ENCODE measurements at regions not wholly inside any gene's neighbourhood (a gene's known extent, or its start where the extent isn't known, plus 50 kb on each side); places are given as distances from the start of the nearest gene placed in this dataset.

DNA sequence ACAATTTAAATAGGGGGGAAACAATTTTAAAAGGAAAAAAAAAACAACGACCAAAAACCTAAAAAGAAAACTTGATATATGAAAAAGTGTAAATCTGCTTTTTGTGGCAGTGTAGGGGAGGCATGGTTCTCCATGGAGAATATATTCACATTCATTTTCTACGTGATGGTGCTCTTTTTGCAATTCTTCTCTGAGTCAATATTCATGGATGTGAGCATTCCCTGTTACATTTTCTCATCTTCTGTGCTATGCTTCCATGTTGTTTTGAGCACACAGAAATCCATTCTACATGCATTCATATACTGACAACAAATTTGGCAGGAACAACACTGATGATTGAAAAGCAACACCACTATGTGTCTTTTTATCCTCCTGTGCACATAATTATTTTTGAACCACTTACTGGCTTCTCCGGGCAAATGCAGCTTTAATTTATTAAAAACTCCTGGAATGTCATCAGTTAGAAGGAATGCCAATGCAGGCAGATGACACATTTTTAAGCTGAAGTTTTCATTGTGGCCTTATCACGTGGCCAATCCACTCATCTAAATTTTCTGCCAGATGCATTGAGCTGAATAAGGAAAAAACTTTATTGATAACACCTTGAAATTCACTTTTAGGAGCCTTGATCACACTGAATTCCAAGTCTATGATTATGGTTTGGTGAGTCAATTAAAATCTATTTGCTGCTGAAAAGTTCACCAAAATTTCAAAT lies 590.6 kb downstream of the NUF2 start:
- TF ChIP-seq KLF9 (tag by site-specific recombination; IDR thresholded peaks at IDR 0.05; ENCODE audit: low read depth) = no peak
- no peak for TF ChIP-seq ZNF768 (tag by site-specific recombination; IDR thresholded peaks at IDR 0.05)
- no peak for TF ChIP-seq ZNF629 (tag by site-specific recombination; IDR thresholded peaks at IDR 0.05)
- TF ChIP-seq, protein P1, sequence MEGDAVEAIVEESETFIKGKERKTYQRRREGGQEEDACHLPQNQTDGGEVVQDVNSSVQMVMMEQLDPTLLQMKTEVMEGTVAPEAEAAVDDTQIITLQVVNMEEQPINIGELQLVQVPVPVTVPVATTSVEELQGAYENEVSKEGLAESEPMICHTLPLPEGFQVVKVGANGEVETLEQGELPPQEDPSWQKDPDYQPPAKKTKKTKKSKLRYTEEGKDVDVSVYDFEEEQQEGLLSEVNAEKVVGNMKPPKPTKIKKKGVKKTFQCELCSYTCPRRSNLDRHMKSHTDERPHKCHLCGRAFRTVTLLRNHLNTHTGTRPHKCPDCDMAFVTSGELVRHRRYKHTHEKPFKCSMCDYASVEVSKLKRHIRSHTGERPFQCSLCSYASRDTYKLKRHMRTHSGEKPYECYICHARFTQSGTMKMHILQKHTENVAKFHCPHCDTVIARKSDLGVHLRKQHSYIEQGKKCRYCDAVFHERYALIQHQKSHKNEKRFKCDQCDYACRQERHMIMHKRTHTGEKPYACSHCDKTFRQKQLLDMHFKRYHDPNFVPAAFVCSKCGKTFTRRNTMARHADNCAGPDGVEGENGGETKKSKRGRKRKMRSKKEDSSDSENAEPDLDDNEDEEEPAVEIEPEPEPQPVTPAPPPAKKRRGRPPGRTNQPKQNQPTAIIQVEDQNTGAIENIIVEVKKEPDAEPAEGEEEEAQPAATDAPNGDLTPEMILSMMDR (tag by site-specific recombination; IDR thresholded peaks at IDR 0.05) = no peak
- TF ChIP-seq ZNF548 (tag by site-specific recombination; IDR thresholded peaks at IDR 0.05) = no peak
- TF ChIP-seq ZNF830 (tag by site-specific recombination; IDR thresholded peaks at IDR 0.05; ENCODE audit: low read depth) = no peak
- no peak for TF ChIP-seq ZNF184 (tag by site-specific recombination; IDR thresholded peaks at IDR 0.05)
- TF ChIP-seq, protein P2, sequence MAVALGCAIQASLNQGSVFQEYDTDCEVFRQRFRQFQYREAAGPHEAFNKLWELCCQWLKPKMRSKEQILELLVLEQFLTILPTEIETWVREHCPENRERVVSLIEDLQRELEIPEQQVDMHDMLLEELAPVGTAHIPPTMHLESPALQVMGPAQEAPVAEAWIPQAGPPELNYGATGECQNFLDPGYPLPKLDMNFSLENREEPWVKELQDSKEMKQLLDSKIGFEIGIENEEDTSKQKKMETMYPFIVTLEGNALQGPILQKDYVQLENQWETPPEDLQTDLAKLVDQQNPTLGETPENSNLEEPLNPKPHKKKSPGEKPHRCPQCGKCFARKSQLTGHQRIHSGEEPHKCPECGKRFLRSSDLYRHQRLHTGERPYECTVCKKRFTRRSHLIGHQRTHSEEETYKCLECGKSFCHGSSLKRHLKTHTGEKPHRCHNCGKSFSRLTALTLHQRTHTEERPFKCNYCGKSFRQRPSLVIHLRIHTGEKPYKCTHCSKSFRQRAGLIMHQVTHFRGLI (tag by site-specific recombination; IDR thresholded peaks at IDR 0.05) = no peak
- no peak for TF ChIP-seq ZNF623 (tag by site-specific recombination; IDR thresholded peaks at IDR 0.05)
- TF ChIP-seq ZNF664 (tag by site-specific recombination; IDR thresholded peaks at IDR 0.05) = no peak
- TF ChIP-seq, protein P3, sequence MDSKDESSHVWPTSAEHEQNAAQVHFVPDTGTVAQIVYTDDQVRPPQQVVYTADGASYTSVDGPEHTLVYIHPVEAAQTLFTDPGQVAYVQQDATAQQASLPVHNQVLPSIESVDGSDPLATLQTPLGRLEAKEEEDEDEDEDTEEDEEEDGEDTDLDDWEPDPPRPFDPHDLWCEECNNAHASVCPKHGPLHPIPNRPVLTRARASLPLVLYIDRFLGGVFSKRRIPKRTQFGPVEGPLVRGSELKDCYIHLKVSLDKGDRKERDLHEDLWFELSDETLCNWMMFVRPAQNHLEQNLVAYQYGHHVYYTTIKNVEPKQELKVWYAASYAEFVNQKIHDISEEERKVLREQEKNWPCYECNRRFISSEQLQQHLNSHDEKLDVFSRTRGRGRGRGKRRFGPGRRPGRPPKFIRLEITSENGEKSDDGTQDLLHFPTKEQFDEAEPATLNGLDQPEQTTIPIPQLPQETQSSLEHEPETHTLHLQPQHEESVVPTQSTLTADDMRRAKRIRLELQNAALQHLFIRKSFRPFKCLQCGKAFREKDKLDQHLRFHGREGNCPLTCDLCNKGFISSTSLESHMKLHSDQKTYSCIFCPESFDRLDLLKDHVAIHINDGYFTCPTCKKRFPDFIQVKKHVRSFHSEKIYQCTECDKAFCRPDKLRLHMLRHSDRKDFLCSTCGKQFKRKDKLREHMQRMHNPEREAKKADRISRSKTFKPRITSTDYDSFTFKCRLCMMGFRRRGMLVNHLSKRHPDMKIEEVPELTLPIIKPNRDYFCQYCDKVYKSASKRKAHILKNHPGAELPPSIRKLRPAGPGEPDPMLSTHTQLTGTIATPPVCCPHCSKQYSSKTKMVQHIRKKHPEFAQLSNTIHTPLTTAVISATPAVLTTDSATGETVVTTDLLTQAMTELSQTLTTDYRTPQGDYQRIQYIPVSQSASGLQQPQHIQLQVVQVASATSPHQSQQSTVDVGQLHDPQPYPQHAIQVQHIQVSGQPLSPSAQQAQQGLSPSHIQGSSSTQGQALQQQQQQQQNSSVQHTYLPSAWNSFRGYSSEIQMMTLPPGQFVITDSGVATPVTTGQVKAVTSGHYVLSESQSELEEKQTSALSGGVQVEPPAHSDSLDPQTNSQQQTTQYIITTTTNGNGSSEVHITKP (tag by site-specific recombination; IDR thresholded peaks at IDR 0.05) = no peak
- no peak for TF ChIP-seq GLIS1 (tag by site-specific recombination; IDR thresholded peaks at IDR 0.05)
- TF ChIP-seq ZNF132 (tag by site-specific recombination; IDR thresholded peaks at IDR 0.05; ENCODE audit: borderline replicate concordance) = no peak

All from HEK293 (cell line).